Spleen (tissue), 11 donors: ENCODE measurements at regions not wholly inside any gene's neighbourhood (a gene's known extent, or its start where the extent isn't known, plus 50 kb on each side); places are given as distances from the start of the nearest gene placed in this dataset.

Experiments
- DNase-seq: peaks from one replicate; pipeline ENCODE4 v3.0.0-alpha.2; 2020
- H3K27ac ChIP-seq, 8 donors: fragments of 200-600 bp; sonication (generic) in 7 of 8; 1 replicate in 4 of 8; 2 replicates in 4 of 8; pipeline versions ENCODE4 v1.5.0 to v1.8.0; 2016 to 2021; ENCODE audit warnings: inconsistent platforms in 4 of 8, mild to moderate bottlenecking in 4 of 8, moderate library complexity in 1 of 8
- H3K27me3 ChIP-seq, 7 donors: fragments of 200-600 bp; sonication (generic) in 6 of 7; replicated peaks in 1 of 7; 1 replicate in 4 of 7; 2 replicates in 3 of 7; pipeline versions ENCODE4 v1.5.0 to v1.8.0; 2016 to 2021; ENCODE audit warnings: inconsistent platforms in 3 of 7, mild to moderate bottlenecking in 1 of 7
- H3K36me3 ChIP-seq, 6 donors: fragments of 200-600 bp; sonication (generic) in 5 of 6; 1 replicate in 4 of 6; 2 replicates in 2 of 6; pipeline versions ENCODE4 v1.5.0 to v1.8.0; 2016 to 2021; ENCODE audit warnings: inconsistent platforms in 2 of 6
- H3K4me1 ChIP-seq, 6 donors: fragments of 200-600 bp; sonication (generic) in 5 of 6; 1 replicate in 3 of 6; 2 replicates in 3 of 6; pipeline versions ENCODE4 v1.5.0 to v1.8.0; 2016 to 2021; ENCODE audit warnings: inconsistent platforms in 3 of 6
- H3K4me3 ChIP-seq, 8 donors: fragments of 200-600 bp; sonication (generic) in 7 of 8; 1 replicate in 4 of 8; 2 replicates in 4 of 8; pipeline versions ENCODE4 v1.5.0 to v1.8.0; 2016 to 2021; ENCODE audit warnings: inconsistent platforms in 4 of 8, mild to moderate bottlenecking in 4 of 8, moderate library complexity in 2 of 8
- H3K9me3 ChIP-seq, 8 donors: fragments of 200-600 bp; sonication (generic) in 7 of 8; 1 replicate in 4 of 8; 2 replicates in 4 of 8; pipeline versions ENCODE4 v1.5.0 to v1.8.0; 2016 to 2021; ENCODE audit warnings: inconsistent platforms in 4 of 8
- POLR2A ChIP-seq, 3 donors: fragments of 450-650 bp; IDR thresholded peaks; one replicate each; pipeline ENCODE4 v1.5.1; 2017; ENCODE audit warnings: antibody characterized with exemption in 3 of 3, mild to moderate bottlenecking in 1 of 3
- POLR2AphosphoS5 ChIP-seq, 3 donors: sonication (generic); formaldehyde crosslinking; IDR thresholded peaks; one replicate each; pipeline ENCODE4 v1.5.1; 2017; ENCODE audit warnings: antibody characterized with exemption in 3 of 3
- WGBS, 5 donors: extraction: QIAGEN DNeasy Blood & Tissue Kit in 3 of 5; methylation state at CpG; one replicate each; pipeline versions ENCODE4 v1.1.5 to v1.1.7; 2013 to 2018; 5-methylcytosine and 5-hydroxymethylcytosine counted together
- intact Hi-C: fragments of 100-400 bp; cut with DNase I; formaldehyde crosslinking; loops from one replicate; pipeline ENCODE4 v1.15.0; 2023; ENCODE audit warnings: low total_unique reads
- TF ChIP-seq, protein P1 (sequence below), 11 experiments: fragments of 200-600 bp in 7 of 11; fragments of 450-650 bp in 4 of 11; sonication (generic) in 4 of 11; IDR thresholded peaks in 8 of 11; conservative IDR thresholded peaks in 3 of 11; 1 replicate in 7 of 11; 2 replicates in 4 of 11; pipeline versions ENCODE4 v1.4.0 to v1.8.0; 2016 to 2021; ENCODE audit warnings: antibody characterized with exemption in 11 of 11, inconsistent platforms in 4 of 11, mild to moderate bottlenecking in 1 of 11
- donor health status: healthy with polysubstance abuse.
- donor health status: DM: no; HTN: no; CAD: no; lungs with moderate emphysema.
- donor health status: DM: no; HTN: no; CAD: no.
- donor health status: Bipolar disorder and iron deficiency.
- donor health status: healthy.
- donor health status: DM: no; HTN: no; CAD: no.
- donor health status: DM: yes; HTN: yes; CAD: no.

DNA sequence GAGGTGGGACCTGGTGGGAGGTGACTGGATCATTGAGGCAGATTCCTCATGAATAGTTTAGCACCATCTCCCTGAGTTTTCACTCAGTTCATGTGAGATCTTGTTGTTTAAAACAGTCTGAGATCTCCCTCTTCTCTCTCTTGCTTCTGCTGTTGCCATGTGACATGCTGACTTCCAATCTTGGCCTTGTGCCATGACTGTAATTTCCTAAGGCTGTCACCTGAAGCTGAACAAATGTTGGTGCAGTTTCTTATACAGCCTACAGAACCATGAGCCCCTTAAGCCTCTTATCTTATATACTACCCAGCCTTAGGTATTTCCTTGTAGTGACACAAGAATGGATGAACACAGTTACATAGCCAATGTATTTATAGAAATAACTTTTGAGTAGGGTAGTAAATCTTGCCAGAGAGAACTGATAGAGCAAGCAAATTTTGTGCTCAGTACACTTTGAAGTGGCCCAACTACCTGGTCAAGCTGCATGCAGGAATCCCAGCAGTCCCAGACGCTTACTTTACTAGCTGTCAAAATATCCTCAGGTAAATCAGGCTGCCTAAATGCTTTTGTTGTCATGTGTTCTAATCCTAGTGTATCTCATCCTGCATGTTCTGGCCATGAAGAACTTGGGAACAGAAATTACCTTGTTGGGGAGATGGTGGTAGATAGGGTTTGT is 445.6 kb upstream of the MIS18BP1 start:
- no peak for DNase-seq
- Histone ChIP-seq H3K27ac (no peak overlapping the region), H3K27me3 (no peaks in the 10 kb centered on the region), H3K4me3 (no peak overlapping the region), H3K36me3 (no peaks in the 10 kb centered on the region), H3K9me3 (peaks cover 0 to 7% (median 0%) of the 10 kb centered on the region in 8 donors), H3K4me1 (no peaks in the 10 kb centered on the region)
- intact Hi-C loops: no loop called here
- 24 to 74% (median 50%) methylated on average over 1 of the region's 1 CpG for WGBS, 5 donors
- TF ChIP-seq, protein P1, sequence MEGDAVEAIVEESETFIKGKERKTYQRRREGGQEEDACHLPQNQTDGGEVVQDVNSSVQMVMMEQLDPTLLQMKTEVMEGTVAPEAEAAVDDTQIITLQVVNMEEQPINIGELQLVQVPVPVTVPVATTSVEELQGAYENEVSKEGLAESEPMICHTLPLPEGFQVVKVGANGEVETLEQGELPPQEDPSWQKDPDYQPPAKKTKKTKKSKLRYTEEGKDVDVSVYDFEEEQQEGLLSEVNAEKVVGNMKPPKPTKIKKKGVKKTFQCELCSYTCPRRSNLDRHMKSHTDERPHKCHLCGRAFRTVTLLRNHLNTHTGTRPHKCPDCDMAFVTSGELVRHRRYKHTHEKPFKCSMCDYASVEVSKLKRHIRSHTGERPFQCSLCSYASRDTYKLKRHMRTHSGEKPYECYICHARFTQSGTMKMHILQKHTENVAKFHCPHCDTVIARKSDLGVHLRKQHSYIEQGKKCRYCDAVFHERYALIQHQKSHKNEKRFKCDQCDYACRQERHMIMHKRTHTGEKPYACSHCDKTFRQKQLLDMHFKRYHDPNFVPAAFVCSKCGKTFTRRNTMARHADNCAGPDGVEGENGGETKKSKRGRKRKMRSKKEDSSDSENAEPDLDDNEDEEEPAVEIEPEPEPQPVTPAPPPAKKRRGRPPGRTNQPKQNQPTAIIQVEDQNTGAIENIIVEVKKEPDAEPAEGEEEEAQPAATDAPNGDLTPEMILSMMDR (IDR thresholded peaks at IDR 0.05 in 8 of 11, conservative IDR thresholded peaks at IDR 0.05 in 3 of 11): no peak

GRCh38 chr14:45686771-45687170 is 433.8 kb upstream of the MIS18BP1 start:
- Histone ChIP-seq H3K9me3 (peaks cover 0 to 58% (median 34%) of the 10 kb centered on the region in 8 donors), H3K4me1 (no peaks in the 10 kb centered on the region), H3K4me3 (no peak overlapping the region), H3K36me3 (no peaks in the 10 kb centered on the region), H3K27ac (no peak overlapping the region), H3K27me3 (no peaks in the 10 kb centered on the region)
- TF ChIP-seq, protein P1 (IDR thresholded peaks at IDR 0.05 in 8 of 11, conservative IDR thresholded peaks at IDR 0.05 in 3 of 11): no peak
- TF ChIP-seq POLR2A (IDR thresholded peaks at IDR 0.05) (no peak), POLR2AphosphoS5 (IDR thresholded peaks at IDR 0.05) (no peak)
- intact Hi-C loops: no loop called here
- no peak for DNase-seq
- WGBS, 5 donors: 43 to 64% (median 56%) methylated on average over 4 of the region's 4 CpGs

DNA sequence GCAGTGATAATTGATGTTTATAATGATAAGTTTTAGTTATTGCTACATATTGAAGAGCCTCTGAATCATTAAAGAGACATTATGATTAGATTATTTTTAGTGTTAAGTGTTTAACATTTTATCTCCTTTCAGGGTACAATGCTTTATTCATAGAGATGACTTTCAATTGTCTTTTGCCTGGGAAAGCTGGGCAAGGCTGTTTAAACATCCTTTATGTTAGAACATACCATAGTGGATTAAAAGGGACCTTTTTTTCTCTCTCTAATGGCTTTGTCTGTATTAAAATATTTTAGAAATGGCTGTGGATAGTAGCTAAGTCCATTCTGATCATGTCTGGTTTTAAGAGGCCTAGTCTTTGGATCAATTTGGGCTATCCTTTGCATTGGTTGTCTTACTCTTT is 427.5 kb upstream of the MIS18BP1 start:
- no peak overlapping the region for H3K27ac ChIP-seq

GRCh38 chr14:45679853-45680252 is 426.9 kb upstream of the MIS18BP1 start:
- 73 to 95% (median 86%) methylated on average over 1 of the region's 1 CpG for WGBS, 5 donors

More for the DNA sequence above, 427.5 kb upstream of the MIS18BP1 start:
- TF ChIP-seq POLR2AphosphoS5 (IDR thresholded peaks at IDR 0.05) (no peak), POLR2A (IDR thresholded peaks at IDR 0.05) (no peak)
- TF ChIP-seq, protein P1 (IDR thresholded peaks at IDR 0.05 in 8 of 11, conservative IDR thresholded peaks at IDR 0.05 in 3 of 11): no peak
- Histone ChIP-seq H3K36me3 (no peaks in the 10 kb centered on the region), H3K9me3 (peaks cover 0 to 19% (median 13%) of the 10 kb centered on the region in 8 donors), H3K4me1 (no peaks in the 10 kb centered on the region), H3K4me3 (no peak overlapping the region), H3K27me3 (no peaks in the 10 kb centered on the region)
- DNase-seq: no peak
- intact Hi-C loops: no loop called here

More at GRCh38 chr14:45679853-45680252, 426.9 kb upstream of the MIS18BP1 start:
- no peaks in the 10 kb centered on the region for H3K4me1 ChIP-seq
- no peaks in the 10 kb centered on the region for H3K36me3 ChIP-seq
- TF ChIP-seq POLR2A (IDR thresholded peaks at IDR 0.05): no peak
- no peak for TF ChIP-seq POLR2AphosphoS5 (IDR thresholded peaks at IDR 0.05)
- TF ChIP-seq, protein P1 (IDR thresholded peaks at IDR 0.05 in 8 of 11, conservative IDR thresholded peaks at IDR 0.05 in 3 of 11): no peak
- H3K27ac ChIP-seq: no peak overlapping the region
- intact Hi-C loops: no loop called here
- no peaks in the 10 kb centered on the region for H3K27me3 ChIP-seq
- no peak overlapping the region for H3K4me3 ChIP-seq
- DNase-seq: no peak
- H3K9me3 ChIP-seq: peaks cover 0 to 13% (median 8%) of the 10 kb centered on the region in 8 donors
